ENCODE measurements at regions not wholly inside any gene's neighbourhood (a gene's known extent, or its start where the extent isn't known, plus 50 kb on each side); places are given as distances from the start of the nearest gene placed in this dataset.
A peak's percentile ranks its signal among the peaks of the same experiment; 100 is the strongest.

- no peak overlapping the region for H3K4ac ChIP-seq (ENCODE audit: low read depth, low read length)
- H2AFZ ChIP-seq (replicated peaks; ENCODE audit: low read length, poor library complexity) = no peak overlapping the region
- no peak overlapping the region for H2AK9ac ChIP-seq (replicated peaks; ENCODE audit: low read depth, low read length, poor library complexity)
- H3K14ac ChIP-seq (replicated peaks; ENCODE audit: low read depth, low read length) = no peak overlapping the region
- BruUV-seq (replicated peaks) = no TSS peak
- H3K9me3 ChIP-seq (ENCODE audit: control insufficient read depth, insufficient read depth, low read length) = no peaks in the 10 kb centered on the region
- intact Hi-C loops (cut with micrococcal nuclease) = no loop called here
- no peak overlapping the region; the same call in 1 of the 2 replicates for H3K27ac ChIP-seq (ENCODE audit: insufficient read depth, low read length)
- no peak overlapping the region for H3K23ac ChIP-seq (ENCODE audit: low read depth, low read length)
- H4K5ac ChIP-seq (ENCODE audit: low read depth, low read length) = no peak overlapping the region
- no peak overlapping the region for H3K56ac ChIP-seq (ENCODE audit: extremely low read depth, insufficient read depth, low read length)
- H4K8ac ChIP-seq (ENCODE audit: low read depth in 2 of 2, low read length in 2 of 2) = no peak overlapping the region
- no peak overlapping the region for H3K4me3 ChIP-seq (ENCODE audit: insufficient read depth, low read depth, low read length)
- no peak overlapping the region for H2AK5ac ChIP-seq (ENCODE audit: low read depth, low read length)
- no peak overlapping the region for H4K91ac ChIP-seq (ENCODE audit: insufficient read depth, low read depth, low read length)
- in situ Hi-C loops (cut with MboI; ENCODE audit: low sequenced_read_pairs) = no loop called here
- WGBS, 2 experiments (ENCODE audit: extremely low coverage in 2 of 2, insufficient read length in 1 of 2) = no CpG with 5 or more reads among the region's 3 CpGs
- no peaks in the 10 kb centered on the region for H3K79me1 ChIP-seq (ENCODE audit: low read depth in 1 of 2, low read length in 2 of 2)
- H2BK15ac ChIP-seq (ENCODE audit: low read depth, low read length) = no peak overlapping the region
- H3K36me3 ChIP-seq (ENCODE audit: control insufficient read depth, insufficient read depth, low read length) = no peaks in the 10 kb centered on the region
- ChIA-PET CTCF (interaction anchor here (1.0 to 1.3 kb wide), 2 partner anchors 10 to 314 kb away, joined by 3 to 4 read pairs; no protein-coding TSS in a partner anchor), POLR2A (ENCODE audit: unreplicated experiment) (no interaction called here)
- H3K9ac ChIP-seq (ENCODE audit: low read depth, low read length) = no peak overlapping the region
- TF ChIP-seq RAD21 (IDR thresholded peaks at IDR 0.05; ENCODE audit: low read length) (no peak), MXI1 (IDR thresholded peaks at IDR 0.05; ENCODE audit: borderline replicate concordance, low read depth, low read length) (no peak)
- ATAC-seq (ENCODE audit: low read depth) (peak; percentile 44; the same call in 1 of the 2 replicates), DNase-seq (no peak)
- H4K20me1 ChIP-seq (ENCODE audit: insufficient read depth, low read length) = no peaks in the 10 kb centered on the region
- no peak overlapping the region for H2BK20ac ChIP-seq (ENCODE audit: low read depth, low read length)
- H3K4me2 ChIP-seq (ENCODE audit: low read depth, low read length) = no peak overlapping the region
- peaks cover 5% of the 10 kb centered on the region for H3K4me1 ChIP-seq (ENCODE audit: control insufficient read depth, insufficient read depth, low read length)
- dilution Hi-C loops (cut with HindIII; ENCODE audit: low sequenced_read_pairs, unreplicated experiment) = no loop called here
- H3K27me3 ChIP-seq (ENCODE audit: control insufficient read depth, insufficient read depth, low read length) = no peaks in the 10 kb centered on the region
- no peak overlapping the region for H2BK120ac ChIP-seq (ENCODE audit: low read depth, low read length)
- H3K9me1 ChIP-seq (ENCODE audit: insufficient read depth, low read length) = no peaks in the 10 kb centered on the region
- no peak overlapping the region; the same call in 1 of the 2 replicates for H3K18ac ChIP-seq (ENCODE audit: low read depth, low read length)
- no peak overlapping the region for H2BK5ac ChIP-seq (ENCODE audit: low read depth, low read length, poor library complexity, severe bottlenecking)
These were observed 90.3 kb upstream of the NREP start for GRCh38 chr5:111847052-111847925.
